HepG2 (cell line): ENCODE measurements at regions not wholly inside any gene's neighbourhood (a gene's known extent, or its start where the extent isn't known, plus 50 kb on each side); places are given as distances from the start of the nearest gene placed in this dataset.
A peak's percentile ranks its signal among the peaks of the same experiment; 100 is the strongest.

Source experiments
- ATAC-seq: fragments of 200-7000 bp; cut with Tn5 transposase; 3 replicates; pipeline ENCODE4 v1.9.1; 2020; ENCODE audit warnings: mild to moderate bottlenecking, moderate library complexity
- BruUV-seq: library from RNA; stranded (reverse); fragments of 400-500 nt; replicated peaks from 2 replicates; lab custom pipeline; 2021; lab: Mats Ljungman, UMichigan
- CTCF ChIA-PET: fragments of 300-600 bp; formaldehyde crosslinking; extraction: SDS; loops from one replicate; lab custom pipeline; 2021; ENCODE audit warnings: low total read pairs, inconsistent platforms, low intra/inter-chr PET ratio; lab: Yijun Ruan, JAX
- POLR2A ChIA-PET: fragments of 350-600 bp; sonication (Branson Sonifier 250); formaldehyde crosslinking; loops from one replicate; lab custom pipeline; 2020; ENCODE audit warnings: antibody characterized with exemption, inconsistent platforms; lab: Yijun Ruan, JAX
- DNase-seq: peaks from one replicate; pipeline ENCODE4 v3.0.0-alpha.2; 2015; ENCODE audit warnings: low spot score
- FAIRE-seq: peaks from 3 replicates; lab custom pipeline; 2011; peaks lifted over from hg19 to GRCh38; lab: Jason Lieb, UNC
- H2AFZ ChIP-seq: one replicate; pipeline ENCODE4 v1.6.1; 2011; ENCODE audit warnings: low read length, inconsistent platforms
- H3K27ac ChIP-seq: fragments of 300-600 bp; 3 replicates; pipeline ENCODE4 v1.8.0; 2011; ENCODE audit warnings: mixed run types, mild to moderate bottlenecking, mixed read lengths, low read length, inconsistent platforms; ENCODE audit not compliant: insufficient read depth; ENCODE audit errors: extremely low read length
- H3K27me3 ChIP-seq, 2 experiments: fragments of 200-600 bp in 1 of 2; 2 replicates in 1 of 2; 3 replicates in 1 of 2; pipeline versions ENCODE4 v1.6.0 to v1.8.0; 2011; ENCODE audit warnings: low read length in 2 of 2, mild to moderate bottlenecking in 2 of 2, moderate library complexity in 2 of 2, inconsistent platforms in 1 of 2; ENCODE audit not compliant: insufficient read depth in 2 of 2, control insufficient read depth in 1 of 2
- H3K36me3 ChIP-seq, 2 experiments: fragments of 200-600 bp in 1 of 2; replicated peaks in 1 of 2; 2 replicates in 1 of 2; 3 replicates in 1 of 2; pipeline versions ENCODE4 v1.5.1 to v1.8.0; 2011; ENCODE audit warnings: low read length in 2 of 2, inconsistent platforms in 1 of 2; ENCODE audit not compliant: insufficient read depth in 2 of 2, control insufficient read depth in 1 of 2
- H3K4me1 ChIP-seq: 2 replicates; pipeline ENCODE4 v1.5.1; 2012; ENCODE audit warnings: low read length, inconsistent platforms; ENCODE audit not compliant: insufficient read depth
- H3K4me2 ChIP-seq: 2 replicates; pipeline ENCODE4 v1.6.0; 2011; ENCODE audit warnings: low read depth, low read length, inconsistent platforms
- H3K4me3 ChIP-seq, 3 experiments: fragments of 200-600 bp in 1 of 3; sonication (generic), shearing (Covaris generic) in 1 of 3; replicated peaks in 1 of 3; 2 replicates each; pipeline ENCODE4 v1.5.1; 2011 to 2016; ENCODE audit warnings: low read length in 3 of 3, inconsistent platforms in 2 of 3, low read depth in 2 of 3, mild to moderate bottlenecking in 2 of 3, control low read depth in 1 of 3, mixed read lengths in 1 of 3; ENCODE audit not compliant: insufficient read depth in 1 of 3
- H3K79me2 ChIP-seq: one replicate; pipeline ENCODE4 v1.6.1; 2011; ENCODE audit warnings: low read length, inconsistent platforms; ENCODE audit not compliant: insufficient read depth
- H3K9ac ChIP-seq: 2 replicates; pipeline ENCODE4 v1.6.0; 2011; ENCODE audit warnings: mild to moderate bottlenecking, low read depth, low read length, inconsistent platforms; ENCODE audit not compliant: insufficient read depth
- H3K9me3 ChIP-seq: 2 replicates; pipeline ENCODE4 v1.5.1; 2012; ENCODE audit warnings: mild to moderate bottlenecking, low read length
- H4K20me1 ChIP-seq: 2 replicates; pipeline ENCODE4 v1.6.0; 2011; ENCODE audit warnings: inconsistent platforms, mild to moderate bottlenecking, low read length, moderate library complexity; ENCODE audit not compliant: insufficient read depth
- ATF7 ChIP-seq, 2 experiments: fragments of 450-650 bp in 1 of 2; sonication (generic) in 1 of 2; formaldehyde crosslinking in 1 of 2; IDR thresholded peaks; 2 replicates each; pipeline versions ENCODE4 v1.4.0 to v1.6.1; 2016 to 2020; ENCODE audit warnings: antibody characterized with exemption in 1 of 2, mild to moderate bottlenecking in 1 of 2, missing genetic modification reagents in 1 of 2
- CREB1 ChIP-seq, 2 experiments: fragments of 450-650 bp in 1 of 2; IDR thresholded peaks; 2 replicates each; pipeline ENCODE4 v1.6.1; 2016 to 2017; ENCODE audit warnings: control low read depth in 1 of 2, mild to moderate bottlenecking in 1 of 2, missing compliant biosample characterization in 1 of 2, missing genetic modification characterization in 1 of 2
- GABPB1 ChIP-seq: IDR thresholded peaks from 2 replicates; pipeline ENCODE4 v1.6.1; 2016; ENCODE audit warnings: mild to moderate bottlenecking, missing genetic modification reagents, moderate library complexity, missing compliant biosample characterization
- KLF9 ChIP-seq: IDR thresholded peaks from 2 replicates; pipeline ENCODE4 v1.6.1; 2016; ENCODE audit warnings: low read depth
- MAFF ChIP-seq: IDR thresholded peaks from 2 replicates; pipeline ENCODE4 v1.6.1; 2011; ENCODE audit warnings: low read depth, low read length, improper control_type of control experiment
- MAFK ChIP-seq, 2 experiments: IDR thresholded peaks in 1 of 2; conservative IDR thresholded peaks in 1 of 2; 2 replicates each; pipeline ENCODE4 v1.6.1; 2011; ENCODE audit warnings: improper control_type of control experiment in 2 of 2, low read length in 2 of 2
- NCOA2 ChIP-seq: sonication (generic); formaldehyde crosslinking; IDR thresholded peaks from 2 replicates; pipeline ENCODE4 v1.8.0; 2022; ENCODE audit warnings: inconsistent platforms
- RBFOX2 ChIP-seq: fragments of 200-400 bp; formaldehyde crosslinking; IDR thresholded peaks from 2 replicates; pipeline ENCODE4 v1.6.1; 2017; ENCODE audit warnings: low read depth, mild to moderate bottlenecking, low read length
- RFX1 ChIP-seq: fragments of 450-650 bp; IDR thresholded peaks from 2 replicates; pipeline ENCODE4 v1.6.1; 2017
- SIN3B ChIP-seq: fragments of 150-350 bp; IDR thresholded peaks from 2 replicates; pipeline ENCODE4 v1.6.1; 2014; ENCODE audit warnings: low read length
- SIX1 ChIP-seq: sonication (generic); formaldehyde crosslinking; IDR thresholded peaks from 2 replicates; pipeline ENCODE4 v1.4.0; 2020; ENCODE audit warnings: missing genetic modification reagents, borderline replicate concordance
- SOX6 ChIP-seq, 2 experiments: fragments of 450-650 bp in 1 of 2; sonication (generic) in 1 of 2; formaldehyde crosslinking in 1 of 2; IDR thresholded peaks; 2 replicates each; pipeline versions ENCODE4 v1.4.0 to v1.6.1; 2017 to 2020; ENCODE audit warnings: antibody characterized with exemption in 1 of 2, mild to moderate bottlenecking in 1 of 2, missing genetic modification reagents in 1 of 2
- TBX2 ChIP-seq: sonication (generic); formaldehyde crosslinking; IDR thresholded peaks from 2 replicates; pipeline ENCODE4 v1.5.0; 2020; ENCODE audit warnings: missing genetic modification reagents, mild to moderate bottlenecking, borderline replicate concordance
- ZFY ChIP-seq: sonication (generic); formaldehyde crosslinking; IDR thresholded peaks from 2 replicates; pipeline ENCODE4 v1.4.0; 2020; ENCODE audit warnings: missing genetic modification reagents
- ZNF264 ChIP-seq: sonication (generic); formaldehyde crosslinking; IDR thresholded peaks from 2 replicates; pipeline ENCODE4 v1.4.0; 2020; ENCODE audit warnings: missing genetic modification reagents
- ZNF3 ChIP-seq: IDR thresholded peaks from 2 replicates; pipeline ENCODE4 v1.7.0; 2017; ENCODE audit warnings: inconsistent platforms
- ZNF652 ChIP-seq: IDR thresholded peaks from 2 replicates; pipeline ENCODE4 v1.6.1; 2016; ENCODE audit warnings: low read depth, borderline replicate concordance
- in situ Hi-C: cut with HindIII; loops from 2 replicates; pipeline ENCODE4 v1.10.0; 2017; ENCODE audit warnings: low pct_unique_long_range_greater_than_20kb; ENCODE audit not compliant: extremely low pct_ligation_motif_present
- intact Hi-C: fragments of 100-400 bp; cut with micrococcal nuclease; formaldehyde crosslinking; loops from one replicate; pipeline ENCODE4 v1.10.0; 2022; ENCODE audit not compliant: unreplicated experiment

- H4K20me1 ChIP-seq, result no peaks in the 10 kb centered on the region
- H3K27ac ChIP-seq, result no peak overlapping the region
- DNase-seq (no peak), FAIRE-seq (no peak), ATAC-seq (no peak)
- BruUV-seq, result no TSS peak
- no peak overlapping the region for H2AFZ ChIP-seq
- H3K4me3 ChIP-seq, result no peak overlapping the region
- H3K4me2 ChIP-seq, result no peak overlapping the region
- POLR2A ChIA-PET, result no interaction called here
- no peaks in the 10 kb centered on the region for H3K36me3 ChIP-seq
- no peaks in the 10 kb centered on the region for H3K79me2 ChIP-seq
- peaks cover 72% of the 10 kb centered on the region for H3K9me3 ChIP-seq
- CTCF ChIA-PET, result no interaction called here
- no peak overlapping the region for H3K9ac ChIP-seq
- in situ Hi-C loops, result no loop called here
- no peaks in the 10 kb centered on the region for H3K27me3 ChIP-seq
- no peaks in the 10 kb centered on the region for H3K4me1 ChIP-seq
- intact Hi-C loops, result loop anchor here (1.0 kb wide), 1 partner anchor 28 kb away; no protein-coding TSS in a partner anchor
- TF ChIP-seq SIN3B (no peak), TBX2 (CRISPR knock-in tag) (no peak), SOX6 (IDR thresholded peaks at IDR 0.05) (no peak), SOX6 (CRISPR knock-in tag; IDR thresholded peaks at IDR 0.05) (no peak), ZNF3 (CRISPR knock-in tag) (no peak), RBFOX2 (no peak), MAFK (conservative IDR thresholded peaks at IDR 0.05 in 1 of 2, IDR thresholded peaks at IDR 0.05 in 1 of 2; ENCODE audit: low read length in 2 of 2) (peak; percentile 84 to 89), ZFY (no peak), MAFF (peak; percentile 90), RFX1 (no peak), ZNF264 (CRISPR knock-in tag) (no peak), KLF9 (CRISPR knock-in tag) (no peak)
Measured at GRCh38 chr14:28690029-28690692, 76.4 kb upstream of the FOXG1 start.

DNA sequence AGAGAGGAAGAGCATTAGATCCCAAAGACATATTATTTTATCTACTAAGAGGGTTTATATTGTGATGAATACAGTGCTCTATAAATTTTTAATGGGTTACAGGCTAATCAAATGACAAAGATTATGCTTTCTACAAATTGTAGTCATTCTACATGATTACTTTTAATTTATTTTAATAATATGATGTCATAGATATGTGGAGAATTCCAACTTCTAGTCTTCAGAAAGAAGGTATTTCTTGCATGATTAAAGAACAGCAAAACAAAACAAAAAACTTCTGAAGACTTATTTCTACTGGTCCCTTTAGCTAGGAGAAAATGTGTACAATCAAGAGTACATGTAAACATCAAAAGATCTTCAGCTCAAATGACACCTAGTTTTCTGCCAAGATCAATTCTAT, 71.5 kb upstream of the FOXG1 start:
- Histone ChIP-seq H3K36me3 (no peaks in the 10 kb centered on the region), H3K9ac (no peak overlapping the region), H4K20me1 (no peaks in the 10 kb centered on the region), H3K4me1 (no peaks in the 10 kb centered on the region), H3K79me2 (no peaks in the 10 kb centered on the region), H3K4me3 (no peak overlapping the region), H2AFZ (no peak overlapping the region), H3K27me3 (no peaks in the 10 kb centered on the region), H3K9me3 (peaks cover 53% of the 10 kb centered on the region), H3K4me2 (no peak overlapping the region), H3K27ac (no peak overlapping the region)
- no TSS peak for BruUV-seq
- ChIA-PET POLR2A (no interaction called here), CTCF (no interaction called here)
- DNase-seq, result no peak
- TF ChIP-seq ZNF652 (CRISPR knock-in tag), result no peak
- peak; percentile 93 for TF ChIP-seq ATF7 (IDR thresholded peaks at IDR 0.05)
- TF ChIP-seq ATF7 (CRISPR knock-in tag; IDR thresholded peaks at IDR 0.05), result no peak
- no peak for TF ChIP-seq GABPB1 (CRISPR knock-in tag)
- TF ChIP-seq SIX1, result no peak
- TF ChIP-seq NCOA2 (CRISPR knock-in tag), result no peak
- TF ChIP-seq CREB1 (IDR thresholded peaks at IDR 0.05), result peak; percentile 42
- no peak for TF ChIP-seq CREB1 (CRISPR knock-in tag; IDR thresholded peaks at IDR 0.05)
- in situ Hi-C loops (no loop called here), intact Hi-C loops (no loop called here)
- no peak for FAIRE-seq
- ATAC-seq, result no peak
